HL-60 (cell line): ENCODE measurements at regions not wholly inside any gene's neighbourhood (a gene's known extent, or its start where the extent isn't known, plus 50 kb on each side); places are given as distances from the start of the nearest gene placed in this dataset.

ENCODE experiments used
- CTCF ChIP-seq: IDR thresholded peaks from one replicate; pipeline ENCODE4 v1.5.1; 2011; ENCODE audit warnings: low read length, control low read depth, inconsistent platforms; ENCODE audit not compliant: insufficient read depth
- GABPA ChIP-seq: IDR thresholded peaks from 2 replicates; pipeline ENCODE4 v1.6.1; 2012; ENCODE audit warnings: low read depth
- POLR2AphosphoS5 ChIP-seq: IDR thresholded peaks from 2 replicates; pipeline ENCODE4 v1.6.1; 2012; ENCODE audit warnings: low read depth

- no peak for TF ChIP-seq CTCF
- TF ChIP-seq POLR2AphosphoS5: no peak
- no peak for TF ChIP-seq GABPA
These were observed 738.2 kb downstream of the CD109 start for GRCh38 chr6:74434171-74434570.
